IPS-15b (cell line): ENCODE measurements at regions not wholly inside any gene's neighbourhood (a gene's known extent, or its start where the extent isn't known, plus 50 kb on each side); places are given as distances from the start of the nearest gene placed in this dataset.

ENCODE experiments used
- H3K27me3 ChIP-seq: one replicate; pipeline ENCODE4 v1.6.1; 2013; ENCODE audit warnings: low read length; ENCODE audit not compliant: control insufficient read depth, insufficient read depth
- H3K36me3 ChIP-seq: one replicate; pipeline ENCODE4 v1.6.1; 2013; ENCODE audit warnings: low read length; ENCODE audit not compliant: control insufficient read depth, insufficient read depth
- H3K4me1 ChIP-seq: one replicate; pipeline ENCODE4 v1.6.1; 2013; ENCODE audit warnings: mild to moderate bottlenecking, low read length; ENCODE audit not compliant: control insufficient read depth, insufficient read depth
- H3K4me3 ChIP-seq: one replicate; pipeline ENCODE4 v1.5.1; 2013; ENCODE audit warnings: low read depth, low read length
- H3K9ac ChIP-seq: one replicate; pipeline ENCODE4 v1.6.1; 2013; ENCODE audit warnings: low read depth, mild to moderate bottlenecking, low read length
- H3K9me3 ChIP-seq: one replicate; pipeline ENCODE4 v1.6.1; 2013; ENCODE audit warnings: mild to moderate bottlenecking, low read length; ENCODE audit not compliant: control insufficient read depth, insufficient read depth

GRCh38 chr20:24862606-24863005 is 86.5 kb upstream of the CST7 start:
- H3K9me3 ChIP-seq: peaks cover 9% of the 10 kb centered on the region

GRCh38 chr20:24863356-24863755 is 85.7 kb upstream of the CST7 start:
- peaks cover 9% of the 10 kb centered on the region for H3K9me3 ChIP-seq
- H3K36me3 ChIP-seq: no peaks in the 10 kb centered on the region
- no peak overlapping the region for H3K9ac ChIP-seq
- H3K27me3 ChIP-seq: no peaks in the 10 kb centered on the region
- H3K4me1 ChIP-seq: no peaks in the 10 kb centered on the region
- H3K4me3 ChIP-seq: no peak overlapping the region

More at GRCh38 chr20:24862606-24863005, 86.5 kb upstream of the CST7 start:
- no peak overlapping the region for H3K9ac ChIP-seq
- H3K4me1 ChIP-seq: no peaks in the 10 kb centered on the region
- H3K4me3 ChIP-seq: no peak overlapping the region
- no peaks in the 10 kb centered on the region for H3K36me3 ChIP-seq
- H3K27me3 ChIP-seq: no peaks in the 10 kb centered on the region

- Histone ChIP-seq H3K27me3 (no peaks in the 10 kb centered on the region), H3K9ac (no peak overlapping the region), H3K36me3 (no peaks in the 10 kb centered on the region), H3K4me1 (no peaks in the 10 kb centered on the region), H3K4me3 (no peak overlapping the region), H3K9me3 (peaks cover 7% of the 10 kb centered on the region)
These were observed 83.1 kb upstream of the CST7 start for GRCh38 chr20:24866008-24866407.

GRCh38 chr20:24866742-24867141 is 82.3 kb upstream of the CST7 start:
- H3K9me3 ChIP-seq: peaks cover 7% of the 10 kb centered on the region
- H3K4me3 ChIP-seq: no peak overlapping the region
- no peaks in the 10 kb centered on the region for H3K36me3 ChIP-seq
- no peak overlapping the region for H3K9ac ChIP-seq
- no peaks in the 10 kb centered on the region for H3K27me3 ChIP-seq
- H3K4me1 ChIP-seq: no peaks in the 10 kb centered on the region

GRCh38 chr20:24867556-24867955 is 81.5 kb upstream of the CST7 start:
- no peaks in the 10 kb centered on the region for H3K36me3 ChIP-seq
- no peak overlapping the region for H3K9ac ChIP-seq
- no peak overlapping the region for H3K4me3 ChIP-seq
- H3K9me3 ChIP-seq: peaks cover 7% of the 10 kb centered on the region
- H3K4me1 ChIP-seq: no peaks in the 10 kb centered on the region
- no peaks in the 10 kb centered on the region for H3K27me3 ChIP-seq

- H3K36me3 ChIP-seq: no peaks in the 10 kb centered on the region
- H3K9ac ChIP-seq: no peak overlapping the region
- peaks cover 7% of the 10 kb centered on the region for H3K9me3 ChIP-seq
- H3K4me1 ChIP-seq: no peaks in the 10 kb centered on the region
- no peak overlapping the region for H3K4me3 ChIP-seq
- no peaks in the 10 kb centered on the region for H3K27me3 ChIP-seq
These were observed 80.6 kb upstream of the CST7 start for GRCh38 chr20:24868396-24868927.

GRCh38 chr20:24868959-24869358 is 80.1 kb upstream of the CST7 start:
- H3K27me3 ChIP-seq: no peaks in the 10 kb centered on the region

GRCh38 chr20:24870057-24870456 is 79.0 kb upstream of the CST7 start:
- no peak overlapping the region for H3K9ac ChIP-seq
- no peaks in the 10 kb centered on the region for H3K27me3 ChIP-seq
- no peaks in the 10 kb centered on the region for H3K36me3 ChIP-seq
- no peak overlapping the region for H3K4me3 ChIP-seq
- no peaks in the 10 kb centered on the region for H3K4me1 ChIP-seq
- peaks cover 3% of the 10 kb centered on the region for H3K9me3 ChIP-seq

More at GRCh38 chr20:24868959-24869358, 80.1 kb upstream of the CST7 start:
- H3K36me3 ChIP-seq: no peaks in the 10 kb centered on the region
- H3K9ac ChIP-seq: no peak overlapping the region
- H3K9me3 ChIP-seq: peaks cover 7% of the 10 kb centered on the region
- no peaks in the 10 kb centered on the region for H3K4me1 ChIP-seq
- H3K4me3 ChIP-seq: no peak overlapping the region

- Histone ChIP-seq H3K9me3 (no peaks in the 10 kb centered on the region), H3K4me1 (no peaks in the 10 kb centered on the region), H3K9ac (no peak overlapping the region), H3K4me3 (no peak overlapping the region), H3K36me3 (no peaks in the 10 kb centered on the region), H3K27me3 (no peaks in the 10 kb centered on the region)
These were observed 78.2 kb upstream of the CST7 start for GRCh38 chr20:24870881-24871280.

- Histone ChIP-seq H3K4me3 (no peak overlapping the region), H3K36me3 (no peaks in the 10 kb centered on the region), H3K9ac (no peak overlapping the region), H3K27me3 (no peaks in the 10 kb centered on the region), H3K4me1 (no peaks in the 10 kb centered on the region), H3K9me3 (no peaks in the 10 kb centered on the region)
These were observed 77.4 kb upstream of the CST7 start for GRCh38 chr20:24871480-24872213.

GRCh38 chr20:24872291-24873024 is 76.6 kb upstream of the CST7 start:
- H3K36me3 ChIP-seq: no peaks in the 10 kb centered on the region
- H3K27me3 ChIP-seq: no peaks in the 10 kb centered on the region
- H3K4me1 ChIP-seq: no peaks in the 10 kb centered on the region
- no peak overlapping the region for H3K4me3 ChIP-seq
- no peak overlapping the region for H3K9ac ChIP-seq
- H3K9me3 ChIP-seq: no peaks in the 10 kb centered on the region
